ENCODE measurements at regions not wholly inside any gene's neighbourhood (a gene's known extent, or its start where the extent isn't known, plus 50 kb on each side); places are given as distances from the start of the nearest gene placed in this dataset.

DNA sequence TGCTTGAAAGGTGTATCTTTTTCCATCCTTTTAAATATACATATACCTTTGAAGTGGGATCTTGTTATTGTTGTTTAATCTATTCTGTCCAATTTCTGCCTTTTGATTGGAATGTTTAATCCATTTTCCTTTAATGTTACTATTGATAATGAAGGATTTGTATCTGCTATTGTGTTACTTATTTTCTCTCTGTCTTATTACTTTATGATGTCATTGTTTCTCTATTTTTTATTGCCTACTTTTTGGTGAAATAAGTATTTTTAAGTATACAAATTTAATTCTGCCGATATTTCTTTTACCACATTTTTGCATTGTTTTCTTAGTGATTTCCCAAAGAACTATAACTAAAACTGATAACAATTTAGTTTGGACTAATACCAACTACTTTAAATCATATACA, 121.8 kb downstream of the RASSF9 start:
- no peak for TF ChIP-seq EZH2 (IDR thresholded peaks at IDR 0.05; ENCODE audit: low read length, missing control alignments)
- TF ChIP-seq, protein P1, sequence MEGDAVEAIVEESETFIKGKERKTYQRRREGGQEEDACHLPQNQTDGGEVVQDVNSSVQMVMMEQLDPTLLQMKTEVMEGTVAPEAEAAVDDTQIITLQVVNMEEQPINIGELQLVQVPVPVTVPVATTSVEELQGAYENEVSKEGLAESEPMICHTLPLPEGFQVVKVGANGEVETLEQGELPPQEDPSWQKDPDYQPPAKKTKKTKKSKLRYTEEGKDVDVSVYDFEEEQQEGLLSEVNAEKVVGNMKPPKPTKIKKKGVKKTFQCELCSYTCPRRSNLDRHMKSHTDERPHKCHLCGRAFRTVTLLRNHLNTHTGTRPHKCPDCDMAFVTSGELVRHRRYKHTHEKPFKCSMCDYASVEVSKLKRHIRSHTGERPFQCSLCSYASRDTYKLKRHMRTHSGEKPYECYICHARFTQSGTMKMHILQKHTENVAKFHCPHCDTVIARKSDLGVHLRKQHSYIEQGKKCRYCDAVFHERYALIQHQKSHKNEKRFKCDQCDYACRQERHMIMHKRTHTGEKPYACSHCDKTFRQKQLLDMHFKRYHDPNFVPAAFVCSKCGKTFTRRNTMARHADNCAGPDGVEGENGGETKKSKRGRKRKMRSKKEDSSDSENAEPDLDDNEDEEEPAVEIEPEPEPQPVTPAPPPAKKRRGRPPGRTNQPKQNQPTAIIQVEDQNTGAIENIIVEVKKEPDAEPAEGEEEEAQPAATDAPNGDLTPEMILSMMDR (conservative IDR thresholded peaks at IDR 0.05 in 1 of 2, IDR thresholded peaks at IDR 0.05 in 1 of 2; ENCODE audit: low read depth in 1 of 2, low read length in 2 of 2), result no peak
